ENCODE measurements at regions not wholly inside any gene's neighbourhood (a gene's known extent, or its start where the extent isn't known, plus 50 kb on each side); places are given as distances from the start of the nearest gene placed in this dataset.

DNA sequence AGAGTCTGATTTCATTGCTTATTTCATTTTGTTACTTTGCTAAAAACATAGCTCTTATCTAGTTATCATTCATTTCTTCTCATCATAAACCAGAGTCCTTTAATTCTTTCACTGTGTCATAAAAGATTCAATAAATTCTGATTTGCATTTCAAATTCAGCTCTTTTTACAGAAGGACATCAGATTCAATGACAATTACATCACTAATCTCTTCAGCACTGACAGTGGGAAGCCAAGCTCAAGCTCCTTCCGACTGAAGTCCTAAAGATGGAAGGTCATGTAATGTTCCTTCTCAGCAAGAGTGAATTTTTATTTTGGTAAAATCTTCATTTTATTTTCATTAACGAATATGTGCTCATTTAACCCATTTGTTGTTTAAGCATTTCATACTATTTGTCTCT, 530.7 kb upstream of the ADGRL2 start:
- Mint-ChIP-seq H3K4me1 (ENCODE audit: low read depth) (no peaks in the 10 kb centered on the region), H3K4me3 (no peak overlapping the region), H3K9me3 (no peaks in the 10 kb centered on the region), H3K27ac (no peak overlapping the region), H3K36me3 (ENCODE audit: low read depth) (no peaks in the 10 kb centered on the region), H3K27me3 (ENCODE audit: insufficient read depth) (peaks cover under 1% of the 10 kb centered on the region; the same call in 1 of the 2 replicates)
- TF ChIP-seq, protein P1, sequence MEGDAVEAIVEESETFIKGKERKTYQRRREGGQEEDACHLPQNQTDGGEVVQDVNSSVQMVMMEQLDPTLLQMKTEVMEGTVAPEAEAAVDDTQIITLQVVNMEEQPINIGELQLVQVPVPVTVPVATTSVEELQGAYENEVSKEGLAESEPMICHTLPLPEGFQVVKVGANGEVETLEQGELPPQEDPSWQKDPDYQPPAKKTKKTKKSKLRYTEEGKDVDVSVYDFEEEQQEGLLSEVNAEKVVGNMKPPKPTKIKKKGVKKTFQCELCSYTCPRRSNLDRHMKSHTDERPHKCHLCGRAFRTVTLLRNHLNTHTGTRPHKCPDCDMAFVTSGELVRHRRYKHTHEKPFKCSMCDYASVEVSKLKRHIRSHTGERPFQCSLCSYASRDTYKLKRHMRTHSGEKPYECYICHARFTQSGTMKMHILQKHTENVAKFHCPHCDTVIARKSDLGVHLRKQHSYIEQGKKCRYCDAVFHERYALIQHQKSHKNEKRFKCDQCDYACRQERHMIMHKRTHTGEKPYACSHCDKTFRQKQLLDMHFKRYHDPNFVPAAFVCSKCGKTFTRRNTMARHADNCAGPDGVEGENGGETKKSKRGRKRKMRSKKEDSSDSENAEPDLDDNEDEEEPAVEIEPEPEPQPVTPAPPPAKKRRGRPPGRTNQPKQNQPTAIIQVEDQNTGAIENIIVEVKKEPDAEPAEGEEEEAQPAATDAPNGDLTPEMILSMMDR (IDR thresholded peaks at IDR 0.05) = no peak
- DNase-seq = no peak

DNA sequence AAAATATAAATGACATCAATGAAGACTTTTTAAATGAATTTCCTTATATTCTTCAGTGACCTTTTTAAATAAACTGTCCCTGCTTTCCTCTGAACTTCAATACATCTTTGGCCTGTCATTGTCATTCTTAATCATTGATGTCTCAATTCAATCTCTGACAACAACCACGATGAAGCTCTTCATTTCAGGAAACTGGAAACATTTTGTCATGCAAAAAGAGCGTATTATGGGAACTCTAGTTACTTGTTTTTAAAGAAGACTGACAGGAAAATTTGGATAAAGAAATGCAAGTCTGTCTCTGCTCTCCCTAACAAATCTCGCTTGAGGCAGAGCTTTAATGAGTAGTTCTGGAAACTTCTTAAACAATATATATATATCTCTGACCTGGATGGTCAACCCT, 535.8 kb upstream of the ADGRL2 start:
- DNase-seq = no peak
- no peak overlapping the region for H3K4me3 Mint-ChIP-seq
- no peaks in the 10 kb centered on the region for H3K27me3 Mint-ChIP-seq (ENCODE audit: insufficient read depth)
- H3K27ac Mint-ChIP-seq = no peak overlapping the region
- H3K4me1 Mint-ChIP-seq (ENCODE audit: low read depth) = no peaks in the 10 kb centered on the region
- no peaks in the 10 kb centered on the region for H3K36me3 Mint-ChIP-seq (ENCODE audit: low read depth)
- TF ChIP-seq, protein P1 (IDR thresholded peaks at IDR 0.05) = no peak
- no peaks in the 10 kb centered on the region; the same call in 1 of the 2 replicates for H3K9me3 Mint-ChIP-seq

DNA sequence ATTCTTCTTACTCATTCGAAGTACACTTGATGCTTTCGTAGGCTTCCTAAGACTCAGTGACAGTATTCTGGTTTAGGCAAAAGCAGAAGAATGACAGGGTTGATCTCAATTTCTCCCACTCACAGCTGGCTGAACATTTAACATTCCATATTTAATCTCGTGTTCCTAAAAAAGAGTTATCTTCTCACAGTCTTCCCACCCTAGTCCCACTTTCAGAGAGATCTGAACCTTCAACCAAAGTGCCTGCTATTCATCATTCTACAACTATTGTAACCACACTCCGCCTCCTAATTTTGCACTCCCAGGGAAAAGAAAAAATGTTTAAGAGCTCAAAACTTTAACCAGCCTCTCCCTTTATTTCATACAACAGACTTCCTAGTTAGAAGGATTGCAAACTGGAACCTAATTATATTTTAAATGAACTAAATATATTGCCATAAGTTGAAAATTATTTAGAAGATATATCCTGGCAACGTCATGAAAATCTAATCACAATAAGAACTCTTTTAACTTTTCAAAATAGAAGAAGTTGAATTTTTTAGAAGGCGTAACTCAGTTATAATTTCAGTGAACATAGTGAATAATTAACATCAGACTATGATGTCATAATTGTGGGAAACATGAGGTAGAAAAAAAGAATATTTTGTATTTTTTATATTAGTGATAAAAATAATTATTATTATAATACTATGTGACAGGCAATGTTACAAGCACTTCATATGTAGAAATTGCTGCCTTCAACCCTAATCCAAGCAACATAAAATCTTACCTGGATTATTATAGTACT, 540.9 kb upstream of the ADGRL2 start:
- H3K27ac Mint-ChIP-seq = no peak overlapping the region
- TF ChIP-seq, protein P1 (IDR thresholded peaks at IDR 0.05) = no peak
- H3K4me3 Mint-ChIP-seq = no peak overlapping the region
- H3K36me3 Mint-ChIP-seq (ENCODE audit: low read depth) = no peaks in the 10 kb centered on the region
- no peaks in the 10 kb centered on the region for H3K4me1 Mint-ChIP-seq (ENCODE audit: low read depth)
- no peak for DNase-seq
- no peaks in the 10 kb centered on the region for H3K27me3 Mint-ChIP-seq (ENCODE audit: insufficient read depth)
- H3K9me3 Mint-ChIP-seq = no peaks in the 10 kb centered on the region; the same call in 1 of the 2 replicates

DNA sequence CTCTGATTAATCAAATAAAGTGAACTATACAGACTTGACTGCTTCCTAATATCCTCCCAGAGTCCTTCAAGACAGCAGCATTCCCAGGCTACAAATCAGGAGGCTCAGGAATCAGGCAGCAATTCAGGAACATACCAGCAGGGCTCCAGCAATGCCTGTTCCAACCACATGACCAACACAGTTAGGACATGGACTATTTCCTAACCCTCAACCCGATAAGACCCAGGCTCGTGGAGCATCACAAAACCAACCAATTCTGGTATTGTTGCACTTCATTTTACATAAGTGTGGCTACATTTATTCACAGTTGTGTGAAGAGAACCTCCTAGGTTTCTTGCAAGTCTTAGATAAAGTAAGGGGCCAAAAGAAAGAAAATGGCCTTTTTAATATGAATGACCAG, 546.2 kb upstream of the ADGRL2 start:
- Mint-ChIP-seq H3K9me3 (no peaks in the 10 kb centered on the region), H3K27me3 (ENCODE audit: insufficient read depth) (no peaks in the 10 kb centered on the region), H3K27ac (no peak overlapping the region), H3K4me1 (ENCODE audit: low read depth) (no peaks in the 10 kb centered on the region), H3K36me3 (ENCODE audit: low read depth) (no peaks in the 10 kb centered on the region), H3K4me3 (no peak overlapping the region)
- DNase-seq = no peak
- TF ChIP-seq, protein P1 (IDR thresholded peaks at IDR 0.05) = peak; percentile 26; the same call in 1 of the 2 replicates

DNA sequence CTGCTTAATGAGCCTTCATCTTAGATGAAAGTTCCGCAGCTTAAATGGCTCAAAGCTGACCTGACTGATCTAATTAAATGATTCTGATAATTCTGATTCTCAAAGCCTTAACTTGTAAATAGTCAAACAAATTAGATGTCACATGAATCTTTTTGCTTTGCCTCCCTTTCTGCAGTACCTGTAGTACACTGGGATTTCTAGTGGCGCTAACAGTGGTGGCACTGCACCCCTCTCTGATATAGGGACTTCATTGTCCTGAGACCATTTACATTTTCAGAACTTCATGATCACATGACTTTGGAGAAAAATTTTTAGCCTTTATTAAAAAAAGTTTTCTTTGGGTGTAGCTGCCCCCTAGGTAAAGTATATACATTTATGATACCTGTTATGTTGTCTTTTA, 546.7 kb upstream of the ADGRL2 start:
- no peaks in the 10 kb centered on the region for H3K36me3 Mint-ChIP-seq (ENCODE audit: low read depth)
- DNase-seq = no peak
- no peaks in the 10 kb centered on the region for H3K9me3 Mint-ChIP-seq
- H3K27ac Mint-ChIP-seq = no peak overlapping the region
- TF ChIP-seq, protein P1 (IDR thresholded peaks at IDR 0.05) = no peak
- H3K27me3 Mint-ChIP-seq (ENCODE audit: insufficient read depth) = no peaks in the 10 kb centered on the region
- no peak overlapping the region for H3K4me3 Mint-ChIP-seq
- no peaks in the 10 kb centered on the region for H3K4me1 Mint-ChIP-seq (ENCODE audit: low read depth)

Measured in HFFc6 (cell line).